ENCODE measurements at regions not wholly inside any gene's neighbourhood (a gene's known extent, or its start where the extent isn't known, plus 50 kb on each side); places are given as distances from the start of the nearest gene placed in this dataset.

GRCh38 chr6:140601021-140601808, 1226.8 kb upstream of the CITED2 start:
- intact Hi-C loops (cut with DNase I) = no loop called here
- no peak for DNase-seq (ENCODE audit: low spot score)

DNA sequence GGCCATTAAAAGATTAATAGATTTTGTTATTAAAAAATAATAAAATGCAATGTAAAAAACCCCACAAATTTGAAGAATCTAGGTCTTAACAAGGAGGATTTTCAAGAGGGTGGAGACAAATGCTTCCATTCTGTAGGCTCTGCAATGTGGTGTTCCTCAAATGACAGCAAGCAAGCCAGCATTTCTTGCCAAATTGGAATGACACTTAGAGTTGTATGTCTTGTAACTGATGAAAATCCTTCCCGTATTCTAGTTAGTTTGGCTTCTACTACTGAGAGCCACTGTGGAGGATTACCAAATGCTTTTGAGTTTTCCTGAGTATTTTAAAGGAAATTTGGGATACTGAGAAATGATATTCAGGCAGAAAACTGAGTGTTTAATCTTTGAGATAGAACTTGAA, 1225.5 kb upstream of the CITED2 start:
- intact Hi-C loops (cut with DNase I) = no loop called here
- no peak for DNase-seq (ENCODE audit: low spot score)

GRCh38 chr6:140597181-140597580, 1222.7 kb upstream of the CITED2 start:
- no peak for DNase-seq (ENCODE audit: low spot score)
- intact Hi-C loops (cut with DNase I) = no loop called here

DNA sequence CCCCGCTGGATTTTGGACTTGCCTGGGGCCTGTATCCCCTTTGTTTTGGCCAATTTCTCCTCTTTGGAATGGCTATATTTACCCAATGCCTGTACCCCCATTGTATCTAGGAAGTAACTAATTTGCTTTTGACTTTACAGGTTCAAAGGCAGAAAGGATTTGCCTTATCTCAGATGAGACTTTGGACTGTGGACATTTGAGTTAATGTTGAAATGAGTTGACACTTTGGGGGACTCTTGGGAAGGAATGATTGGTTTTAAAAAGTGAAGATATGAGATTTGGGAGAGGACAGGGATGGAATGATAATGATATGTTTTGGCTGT, 1220.3 kb upstream of the CITED2 start:
- DNase-seq (ENCODE audit: low spot score) = no peak
- intact Hi-C loops (cut with DNase I) = no loop called here

- intact Hi-C loops (cut with DNase I) = no loop called here
- no peak for DNase-seq (ENCODE audit: low spot score)
These were observed 1218.4 kb upstream of the CITED2 start for GRCh38 chr6:140592877-140593276.

GRCh38 chr6:140590641-140591040, 1216.2 kb upstream of the CITED2 start:
- no peak for DNase-seq (ENCODE audit: low spot score)
- intact Hi-C loops (cut with DNase I) = no loop called here

DNA sequence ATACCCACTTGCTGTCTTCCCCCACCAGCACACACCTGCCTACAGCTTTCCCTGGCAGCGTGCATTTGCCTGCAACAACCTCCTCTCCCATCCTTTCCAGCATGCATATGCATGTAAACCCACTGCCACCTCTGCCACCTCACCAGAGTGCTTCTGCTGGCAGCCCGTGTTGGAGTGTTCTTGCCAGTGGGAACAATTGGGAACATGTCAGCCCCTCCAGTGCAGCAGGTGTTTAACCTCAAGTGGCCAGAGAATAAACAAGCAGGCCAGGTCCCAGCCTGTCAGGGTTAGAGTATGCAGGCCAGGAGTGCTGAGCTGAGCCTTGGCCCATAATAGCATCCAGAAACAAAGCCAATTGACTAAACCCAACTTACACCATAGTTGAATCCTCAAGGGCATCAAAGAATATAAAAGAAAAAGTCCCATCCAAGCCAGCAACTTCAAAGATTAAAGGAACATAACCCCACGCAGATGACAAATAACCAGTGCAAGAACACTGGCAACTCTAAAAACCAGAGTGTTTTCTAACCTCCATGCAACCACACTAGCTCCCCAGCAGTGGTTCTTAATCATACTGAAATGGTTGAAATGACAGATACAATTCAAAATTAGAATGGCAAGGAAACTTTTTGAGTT, 1212.1 kb upstream of the CITED2 start:
- intact Hi-C loops (cut with DNase I) = no loop called here
- DNase-seq (ENCODE audit: low spot score) = no peak

DNA sequence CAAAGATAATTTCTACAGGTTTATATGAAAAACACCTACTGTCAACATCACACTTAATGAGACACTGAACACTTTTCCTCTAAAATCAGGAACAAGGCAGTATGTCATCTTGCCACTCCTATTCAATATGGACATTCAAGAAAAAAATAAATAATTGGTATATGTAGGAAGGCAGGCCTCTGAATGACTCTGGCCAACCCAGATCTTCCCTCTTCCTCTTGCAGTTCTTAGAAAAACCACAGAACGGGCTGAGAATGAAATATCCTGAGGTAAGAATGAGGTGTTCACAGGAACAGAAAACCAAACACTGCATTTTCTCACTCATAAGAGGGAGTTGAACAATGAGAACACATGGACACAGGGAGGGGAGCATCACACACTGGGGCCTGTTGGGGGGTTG, 1207.2 kb upstream of the CITED2 start:
- DNase-seq (ENCODE audit: low spot score) = no peak
- intact Hi-C loops (cut with DNase I) = no loop called here

GRCh38 chr6:140579918-140580317, 1205.5 kb upstream of the CITED2 start:
- DNase-seq (ENCODE audit: low spot score) = no peak
- intact Hi-C loops (cut with DNase I) = no loop called here

GRCh38 chr6:140576004-140576555, 1201.6 kb upstream of the CITED2 start:
- DNase-seq (ENCODE audit: low spot score) = no peak
- intact Hi-C loops (cut with DNase I) = no loop called here

- DNase-seq (ENCODE audit: low spot score) = no peak
- intact Hi-C loops (cut with DNase I) = no loop called here
These were observed 1198.4 kb upstream of the CITED2 start for GRCh38 chr6:140572867-140573266.

GRCh38 chr6:140572129-140572528, 1197.7 kb upstream of the CITED2 start:
- no peak for DNase-seq (ENCODE audit: low spot score)
- intact Hi-C loops (cut with DNase I) = no loop called here

- intact Hi-C loops (cut with DNase I) = no loop called here
- DNase-seq (ENCODE audit: low spot score) = no peak
These were observed 1196.7 kb upstream of the CITED2 start for GRCh38 chr6:140571145-140571544.

DNA sequence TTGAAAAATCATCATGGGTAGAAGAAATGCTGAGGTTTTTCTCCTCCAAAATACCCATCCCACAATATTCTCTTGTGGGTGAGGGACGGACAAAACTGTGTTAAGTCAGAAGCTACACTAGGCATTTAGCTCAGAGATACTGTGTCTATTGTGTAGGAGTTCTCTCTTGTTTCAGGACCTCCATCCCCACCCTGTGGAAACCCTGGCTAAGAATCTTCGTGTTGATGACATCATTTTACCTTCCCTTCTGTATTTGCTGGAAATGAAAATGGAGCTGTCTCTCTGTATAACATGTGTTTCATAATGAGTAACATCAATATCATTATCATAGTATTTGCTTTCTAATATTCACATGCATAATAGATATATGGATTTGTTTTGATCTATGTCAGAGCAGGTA, 1193.0 kb upstream of the CITED2 start:
- DNase-seq (ENCODE audit: low spot score) = no peak
- intact Hi-C loops (cut with DNase I) = no loop called here

DNA sequence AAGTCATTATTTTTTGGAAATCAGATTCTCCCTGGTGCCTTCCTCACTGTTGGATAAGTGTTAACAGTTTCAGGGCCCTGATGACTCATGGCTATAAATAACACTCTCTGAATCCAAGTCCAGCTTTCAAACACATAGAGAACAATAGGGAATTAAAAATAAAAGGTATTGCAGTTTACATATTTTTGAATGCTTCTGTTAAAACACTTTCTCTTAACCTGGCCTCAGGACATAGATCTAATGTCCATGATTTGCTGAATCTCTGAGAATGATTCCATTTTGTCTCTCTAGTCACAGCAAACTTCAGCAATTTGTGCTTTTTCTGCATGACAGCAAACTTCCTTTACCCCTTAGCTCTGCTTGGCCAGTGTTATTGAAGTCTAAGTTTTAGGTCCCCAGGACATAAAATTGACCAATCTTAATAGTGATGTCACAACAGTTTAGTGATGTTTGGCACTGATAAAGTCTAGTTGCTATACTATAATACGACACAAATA, 1192.4 kb upstream of the CITED2 start:
- no peak for DNase-seq (ENCODE audit: low spot score)
- intact Hi-C loops (cut with DNase I) = no loop called here

DNA sequence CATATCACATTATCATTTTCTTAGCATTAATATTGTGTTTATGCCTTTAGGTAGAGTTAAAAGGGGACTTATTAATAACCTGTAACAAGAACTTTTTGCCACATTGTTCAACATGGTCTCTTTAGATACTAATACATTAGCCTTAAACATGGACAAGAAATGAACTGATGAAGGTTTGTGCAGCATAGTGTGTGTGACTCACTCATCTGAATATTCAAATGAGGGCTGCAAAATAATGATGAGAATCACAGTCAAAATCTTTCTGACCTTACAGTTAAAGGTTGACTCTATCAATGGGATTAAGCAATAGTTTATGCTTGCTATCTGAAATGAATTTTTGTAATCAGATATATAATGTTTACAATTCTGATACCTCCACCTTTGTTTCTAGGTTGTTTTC, 1189.3 kb upstream of the CITED2 start:
- intact Hi-C loops (cut with DNase I) = no loop called here
- no peak for DNase-seq (ENCODE audit: low spot score)

DNA sequence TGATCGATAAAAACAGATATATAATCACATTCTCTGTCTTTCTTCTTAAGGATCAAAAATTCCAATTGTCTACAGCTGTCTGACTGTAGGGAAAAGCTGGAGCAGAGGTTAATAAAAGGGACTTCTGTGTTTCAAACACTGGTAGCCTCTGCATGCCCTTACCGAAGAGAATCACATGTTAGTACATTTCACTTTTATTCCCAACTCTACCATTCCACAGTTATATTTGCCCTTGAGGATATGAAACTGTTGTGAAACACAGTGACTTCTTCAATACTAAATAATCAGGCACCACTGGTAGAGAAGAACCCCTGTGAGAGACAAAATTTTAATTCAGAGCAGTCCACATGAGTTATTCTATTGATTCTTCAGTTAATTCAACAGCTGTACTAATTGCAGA, 1187.3 kb upstream of the CITED2 start:
- no peak for DNase-seq (ENCODE audit: low spot score)
- intact Hi-C loops (cut with DNase I) = no loop called here

- no peak for DNase-seq (ENCODE audit: low spot score)
- intact Hi-C loops (cut with DNase I) = no loop called here
These were observed 1186.2 kb upstream of the CITED2 start for GRCh38 chr6:140560671-140561070.

- DNase-seq (ENCODE audit: low spot score) = no peak
- intact Hi-C loops (cut with DNase I) = no loop called here
These were observed 1185.0 kb upstream of the CITED2 start for GRCh38 chr6:140559458-140559857.

DNA sequence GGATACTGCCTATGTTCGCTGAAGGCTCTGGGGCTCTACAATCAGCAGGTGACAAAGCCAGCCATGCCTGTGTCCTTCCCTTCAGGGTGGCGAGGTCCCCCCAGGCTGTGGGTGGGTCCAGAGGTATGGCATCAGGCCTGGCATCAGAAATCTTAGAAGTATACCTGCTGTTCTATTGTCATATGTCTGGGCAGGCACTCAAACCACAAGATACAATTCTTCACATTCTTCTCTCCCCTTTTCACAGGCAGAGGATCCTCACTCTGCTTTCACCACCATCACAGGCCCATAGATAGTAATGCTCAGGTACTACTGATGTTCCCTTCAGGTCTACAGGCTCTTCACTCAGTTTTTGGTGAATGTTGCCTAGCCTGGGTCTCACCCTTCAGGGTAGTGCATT, 1180.0 kb upstream of the CITED2 start:
- no peak for DNase-seq (ENCODE audit: low spot score)
- intact Hi-C loops (cut with DNase I) = no loop called here

DNA sequence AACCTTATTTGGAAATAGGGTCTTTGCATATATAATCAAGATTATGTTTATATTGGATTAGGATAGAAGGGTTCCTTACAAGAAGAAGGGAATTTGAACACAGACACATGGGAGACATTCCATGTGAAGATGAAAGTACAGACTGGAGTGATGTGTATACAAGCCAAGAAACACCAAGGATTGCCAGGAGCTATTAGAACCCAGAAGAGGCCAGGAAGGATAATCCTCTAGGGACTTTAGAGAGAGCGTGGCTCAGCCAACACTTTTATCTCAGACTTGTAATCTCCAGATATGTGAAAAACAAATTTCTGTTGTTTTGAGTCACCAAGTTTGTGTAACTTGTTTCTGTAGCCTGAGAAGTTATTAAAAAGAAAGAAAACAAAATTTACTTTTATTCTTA, 1173.9 kb upstream of the CITED2 start:
- intact Hi-C loops (cut with DNase I) = no loop called here
- DNase-seq (ENCODE audit: low spot score) = no peak
